ENCODE measurements at regions not wholly inside any gene's neighbourhood (a gene's known extent, or its start where the extent isn't known, plus 50 kb on each side); places are given as distances from the start of the nearest gene placed in this dataset.

- no peak for FAIRE-seq
- Histone ChIP-seq H3K4me1 (ENCODE audit: control insufficient read depth, extremely low read depth, insufficient read depth, low read length) (no peaks in the 10 kb centered on the region), H3K79me2 (ENCODE audit: control insufficient read depth, insufficient read depth, low read length) (no peaks in the 10 kb centered on the region), H3K4me2 (ENCODE audit: control insufficient read depth, extremely low read depth, insufficient read depth, low read depth, low read length) (no peak overlapping the region), H3K9me1 (ENCODE audit: control insufficient read depth, extremely low read depth, insufficient read depth, low read length) (no peaks in the 10 kb centered on the region), H4K20me1 (ENCODE audit: control insufficient read depth, extremely low read depth, insufficient read depth, low read length) (no peaks in the 10 kb centered on the region), H3K36me3 (ENCODE audit: control insufficient read depth in 2 of 2, extremely low read depth in 1 of 2, insufficient read depth in 2 of 2, low read length in 2 of 2) (no peaks in the 10 kb centered on the region), H3K9ac (ENCODE audit: control insufficient read depth, extremely low read depth, insufficient read depth, low read length) (no peak overlapping the region), H3K27me3 (ENCODE audit: control insufficient read depth, extremely low read depth, insufficient read depth, low read length) (no peaks in the 10 kb centered on the region), H3K27ac (ENCODE audit: control insufficient read depth, insufficient read depth, low read length) (no peak overlapping the region), H2AFZ (ENCODE audit: control insufficient read depth, low read length) (no peak overlapping the region), H3K4me3 (ENCODE audit: control insufficient read depth in 2 of 3, extremely low read depth in 1 of 3, insufficient read depth in 2 of 3, low read depth in 1 of 3, low read length in 3 of 3) (no peak overlapping the region), H3K9me3 (ENCODE audit: control insufficient read depth, low read depth, low read length) (no peaks in the 10 kb centered on the region)
- TF ChIP-seq EZH2 (IDR thresholded peaks at IDR 0.05; ENCODE audit: low read length) (no peak), CTCF (optimal IDR thresholded peaks at IDR 0.05 in 1 of 3, IDR thresholded peaks at IDR 0.05 in 1 of 3, conservative IDR thresholded peaks at IDR 0.05 in 1 of 3; ENCODE audit: extremely low read depth in 1 of 3, insufficient read depth in 2 of 3, low read length in 3 of 3) (no peak)
- no peak for DNase-seq (ENCODE audit: low read depth, low spot score)
- dilution Hi-C loops (cut with MboI; ENCODE audit: extremely low pct_ligation_motif_present, low sequenced_read_pairs), result no loop called here
Observed at GRCh38 chr4:144851948-144852347, 206.0 kb downstream of the HHIP start.

- TF ChIP-seq EZH2 (IDR thresholded peaks at IDR 0.05; ENCODE audit: low read length) (no peak), CTCF (optimal IDR thresholded peaks at IDR 0.05 in 1 of 3, IDR thresholded peaks at IDR 0.05 in 1 of 3, conservative IDR thresholded peaks at IDR 0.05 in 1 of 3; ENCODE audit: extremely low read depth in 1 of 3, insufficient read depth in 2 of 3, low read length in 3 of 3) (no peak)
- dilution Hi-C loops (cut with MboI; ENCODE audit: extremely low pct_ligation_motif_present, low sequenced_read_pairs), result no loop called here
- no peak overlapping the region for H3K9ac ChIP-seq (ENCODE audit: control insufficient read depth, extremely low read depth, insufficient read depth, low read length)
- H3K27ac ChIP-seq (ENCODE audit: control insufficient read depth, insufficient read depth, low read length), result no peak overlapping the region
- no peaks in the 10 kb centered on the region for H3K4me1 ChIP-seq (ENCODE audit: control insufficient read depth, extremely low read depth, insufficient read depth, low read length)
- FAIRE-seq (no peak), DNase-seq (ENCODE audit: low read depth, low spot score) (no peak)
- no peaks in the 10 kb centered on the region for H3K27me3 ChIP-seq (ENCODE audit: control insufficient read depth, extremely low read depth, insufficient read depth, low read length)
- H3K36me3 ChIP-seq (ENCODE audit: control insufficient read depth in 2 of 2, extremely low read depth in 1 of 2, insufficient read depth in 2 of 2, low read length in 2 of 2), result no peaks in the 10 kb centered on the region
- H2AFZ ChIP-seq (ENCODE audit: control insufficient read depth, low read length), result no peak overlapping the region
- no peaks in the 10 kb centered on the region for H3K79me2 ChIP-seq (ENCODE audit: control insufficient read depth, insufficient read depth, low read length)
- H3K4me3 ChIP-seq (ENCODE audit: control insufficient read depth in 2 of 3, extremely low read depth in 1 of 3, insufficient read depth in 2 of 3, low read depth in 1 of 3, low read length in 3 of 3), result no peak overlapping the region
- H4K20me1 ChIP-seq (ENCODE audit: control insufficient read depth, extremely low read depth, insufficient read depth, low read length), result no peaks in the 10 kb centered on the region
- H3K9me1 ChIP-seq (ENCODE audit: control insufficient read depth, extremely low read depth, insufficient read depth, low read length), result no peaks in the 10 kb centered on the region
- no peaks in the 10 kb centered on the region for H3K9me3 ChIP-seq (ENCODE audit: control insufficient read depth, low read depth, low read length)
- no peak overlapping the region for H3K4me2 ChIP-seq (ENCODE audit: control insufficient read depth, extremely low read depth, insufficient read depth, low read depth, low read length)
Observed at GRCh38 chr4:144861471-144861870, 215.5 kb downstream of the HHIP start.

Measured in keratinocyte (primary cell).